CD4-positive, CD25-positive, alpha-beta regulatory T cell (primary cell): ENCODE measurements at regions not wholly inside any gene's neighbourhood (a gene's known extent, or its start where the extent isn't known, plus 50 kb on each side); places are given as distances from the start of the nearest gene placed in this dataset.
"Not testable (repeated sequence)": the region's sequence is repeated elsewhere in the genome, so short reads cannot be mapped to it uniquely, and the experiment has no call there.

Source experiments
- ATAC-seq, 2 donors: fragments of 150-1000 bp; cut with Tn5 transposase; one replicate each; pipeline ENCODE4 v1.10.0; 2021; ENCODE audit warnings: low read depth in 2 of 2, moderate number of reproducible peaks in 2 of 2, moderate library complexity in 1 of 2
- DNase-seq, 3 donors: peaks; one replicate each; pipeline versions ENCODE4 v3.0.0 to v3.0.0-alpha.2; 2012 to 2022; ENCODE audit warnings: mixed read lengths in 1 of 3
- H3K27ac ChIP-seq: one replicate; pipeline ENCODE4 v1.7.0; 2013; ENCODE audit warnings: mild to moderate bottlenecking, low read length; ENCODE audit not compliant: insufficient read depth, poor library complexity, severe bottlenecking
- H3K27me3 ChIP-seq: one replicate; pipeline ENCODE4 v1.7.0; 2013; ENCODE audit warnings: low read length; ENCODE audit not compliant: control insufficient read depth, insufficient read depth
- H3K36me3 ChIP-seq: one replicate; pipeline ENCODE4 v1.7.0; 2013; ENCODE audit warnings: mild to moderate bottlenecking, low read length, moderate library complexity; ENCODE audit not compliant: control insufficient read depth, insufficient read depth
- H3K4me1 ChIP-seq: 2 replicates; pipeline ENCODE4 v1.7.0; 2013; ENCODE audit warnings: mild to moderate bottlenecking, low read length; ENCODE audit not compliant: insufficient read depth, control insufficient read depth, poor library complexity, severe bottlenecking
- H3K4me3 ChIP-seq: one replicate; pipeline ENCODE4 v1.7.0; 2013; ENCODE audit warnings: low read depth, mild to moderate bottlenecking, low read length, moderate library complexity
- H3K9me3 ChIP-seq, 2 experiments: 1 replicate in 1 of 2; 2 replicates in 1 of 2; pipeline ENCODE4 v1.7.0; 2013; ENCODE audit warnings: low read length in 2 of 2, mild to moderate bottlenecking in 1 of 2, moderate library complexity in 1 of 2; ENCODE audit not compliant: control insufficient read depth in 2 of 2
- H3K27ac Mint-ChIP-seq, 3 donors: one replicate each; pipeline ENCODE4 v1.8.0; 2020 to 2022; ENCODE audit warnings: mild to moderate bottlenecking in 3 of 3, mixed read lengths in 3 of 3, moderate library complexity in 2 of 3
- H3K27me3 Mint-ChIP-seq: one replicate; pipeline ENCODE4 v1.8.0; 2022; ENCODE audit warnings: mild to moderate bottlenecking, mixed read lengths
- H3K36me3 Mint-ChIP-seq: one replicate; pipeline ENCODE4 v1.8.0; 2020; ENCODE audit warnings: mixed read lengths
- H3K4me1 Mint-ChIP-seq, 4 donors: one replicate each; pipeline ENCODE4 v1.8.0; 2020 to 2022; ENCODE audit warnings: mixed read lengths in 4 of 4, mild to moderate bottlenecking in 1 of 4
- H3K4me3 Mint-ChIP-seq, 4 donors: one replicate each; pipeline ENCODE4 v1.8.0; 2020 to 2022; ENCODE audit warnings: mild to moderate bottlenecking in 4 of 4, mixed read lengths in 4 of 4, moderate library complexity in 3 of 4
- H3K9me3 Mint-ChIP-seq, 7 donors: one replicate each; pipeline ENCODE4 v1.8.0; 2020 to 2022; ENCODE audit warnings: mixed read lengths in 7 of 7, mild to moderate bottlenecking in 3 of 7, moderate library complexity in 2 of 7

DNA sequence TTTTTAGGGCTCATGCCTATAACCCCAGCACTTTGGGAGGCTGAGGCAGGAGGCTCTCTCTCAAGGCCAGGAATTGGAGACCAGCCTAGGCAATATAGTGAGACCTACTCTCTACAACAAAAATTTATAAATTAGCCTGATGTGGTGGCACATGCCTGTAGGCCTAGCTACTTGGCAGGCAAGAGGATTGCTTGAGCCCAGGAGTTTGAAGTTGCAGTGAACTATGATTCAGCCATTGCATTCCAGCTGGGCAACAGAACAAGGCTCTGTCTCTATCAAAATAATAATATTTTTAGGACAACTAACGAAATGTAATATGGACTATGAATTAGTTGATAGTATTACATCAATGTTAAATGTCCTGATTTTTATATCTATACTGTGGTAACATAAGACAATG, 68.8 kb upstream of the ARID1A start:
- H3K4me3 Mint-ChIP-seq = no peak overlapping the region
- H3K27ac Mint-ChIP-seq = no peak overlapping the region
- no peaks in the 10 kb centered on the region for H3K27me3 Mint-ChIP-seq
- H3K36me3 Mint-ChIP-seq = no peaks in the 10 kb centered on the region
- H3K36me3 ChIP-seq = no peaks in the 10 kb centered on the region
- no peaks in the 10 kb centered on the region for H3K9me3 Mint-ChIP-seq
- DNase-seq (no peak), ATAC-seq (no peak)
- no peaks in the 10 kb centered on the region for H3K4me1 ChIP-seq
- no peak overlapping the region for H3K27ac ChIP-seq
- no peaks in the 10 kb centered on the region for H3K9me3 ChIP-seq
- peaks cover 0 to 8% (median under 1%) of the 10 kb centered on the region in 4 donors for H3K4me1 Mint-ChIP-seq
- H3K4me3 ChIP-seq = no peak overlapping the region
- H3K27me3 ChIP-seq = no peaks in the 10 kb centered on the region

- Histone ChIP-seq H3K36me3 (no peaks in the 10 kb centered on the region), H3K27ac (no peak overlapping the region), H3K9me3 (no peaks in the 10 kb centered on the region), H3K4me3 (no peak overlapping the region), H3K4me1 (no peaks in the 10 kb centered on the region), H3K27me3 (no peaks in the 10 kb centered on the region)
- Mint-ChIP-seq H3K27me3 (no peaks in the 10 kb centered on the region), H3K36me3 (no peaks in the 10 kb centered on the region), H3K9me3 (no peaks in the 10 kb centered on the region), H3K4me1 (peaks cover 0 to 7% (median under 1%) of the 10 kb centered on the region in 4 donors), H3K4me3 (no peak overlapping the region), H3K27ac (no peak overlapping the region)
- ATAC-seq (no peak), DNase-seq (no peak)
These were observed 67.9 kb upstream of the ARID1A start for GRCh38 chr1:26627954-26628353.

DNA sequence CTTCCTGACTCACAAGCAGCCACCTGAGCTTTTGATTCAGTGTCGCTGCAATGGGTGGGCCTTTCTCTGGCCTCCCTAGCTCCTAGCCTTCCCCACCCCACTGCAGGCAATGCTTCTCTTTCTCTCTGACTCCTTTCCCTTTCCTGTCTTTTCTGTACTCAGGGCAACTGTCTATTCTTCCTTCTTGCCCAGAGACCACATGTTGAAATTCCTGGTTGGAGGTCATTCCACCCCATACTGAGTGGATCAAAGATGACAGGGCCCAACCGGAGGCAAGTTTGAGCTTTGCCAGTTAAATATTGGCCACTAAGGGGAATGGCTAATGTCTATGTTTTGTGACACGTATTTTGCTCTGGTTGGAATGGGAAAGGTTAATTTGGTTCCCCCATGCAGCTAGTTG, 65.2 kb upstream of the ARID1A start:
- no peak overlapping the region for H3K4me3 Mint-ChIP-seq
- ATAC-seq (no peak), DNase-seq (no peak)
- peaks cover 0 to 2% (median 0%) of the 10 kb centered on the region in 4 donors for H3K4me1 Mint-ChIP-seq
- no peak overlapping the region for H3K4me3 ChIP-seq
- no peaks in the 10 kb centered on the region for H3K27me3 ChIP-seq
- no peaks in the 10 kb centered on the region for H3K36me3 Mint-ChIP-seq
- H3K36me3 ChIP-seq = no peaks in the 10 kb centered on the region
- H3K9me3 ChIP-seq = no peaks in the 10 kb centered on the region
- H3K4me1 ChIP-seq = no peaks in the 10 kb centered on the region
- no peak overlapping the region for H3K27ac ChIP-seq
- H3K27me3 Mint-ChIP-seq = peaks cover 7% of the 10 kb centered on the region
- H3K27ac Mint-ChIP-seq = peak overlapping the region in 1 of 3 donors; percentile 91
- no peaks in the 10 kb centered on the region for H3K9me3 Mint-ChIP-seq

DNA sequence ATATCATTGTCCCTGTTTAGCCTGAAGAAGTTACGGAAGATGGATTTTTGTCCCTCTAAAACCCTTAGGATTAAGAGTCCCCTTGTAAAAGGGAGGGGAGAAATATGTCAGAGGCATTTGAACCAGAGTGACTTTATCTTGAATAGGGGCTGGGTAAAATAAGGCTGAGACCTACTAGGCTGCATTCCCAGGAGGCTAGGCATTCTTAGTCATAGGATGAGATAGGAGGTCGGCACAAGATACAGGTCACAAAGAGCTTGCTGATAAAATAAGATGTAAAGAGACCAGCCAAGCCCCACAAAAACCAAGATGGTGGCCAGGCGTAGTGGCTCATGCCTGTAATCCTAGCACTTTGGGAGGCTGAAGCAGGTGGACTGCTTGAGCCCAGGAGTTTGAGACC, 60.0 kb upstream of the ARID1A start:
- not testable (repeated sequence) for H3K9me3 Mint-ChIP-seq, H3K27ac Mint-ChIP-seq, H3K27ac ChIP-seq, H3K27me3 ChIP-seq, H3K4me3 ChIP-seq, H3K9me3 ChIP-seq, H3K4me3 Mint-ChIP-seq, H3K4me1 ChIP-seq, H3K36me3 ChIP-seq, ATAC-seq, H3K4me1 Mint-ChIP-seq, H3K36me3 Mint-ChIP-seq, DNase-seq
- peaks cover 12% of the 10 kb centered on the region for H3K27me3 Mint-ChIP-seq

GRCh38 chr1:26645734-26646133, 50.1 kb upstream of the ARID1A start:
- H3K36me3 ChIP-seq = no peaks in the 10 kb centered on the region
- no peak for DNase-seq
- no peak overlapping the region for H3K27ac ChIP-seq
- H3K4me1 ChIP-seq = no peaks in the 10 kb centered on the region
- Mint-ChIP-seq H3K27me3 (peaks cover 8% of the 10 kb centered on the region), H3K27ac (no peak overlapping the region), H3K36me3 (no peaks in the 10 kb centered on the region), H3K4me3 (no peak overlapping the region), H3K4me1 (no peaks in the 10 kb centered on the region), H3K9me3 (no peaks in the 10 kb centered on the region)
- no peaks in the 10 kb centered on the region for H3K27me3 ChIP-seq
- no peak for ATAC-seq
- H3K9me3 ChIP-seq = no peaks in the 10 kb centered on the region
- H3K4me3 ChIP-seq = no peak overlapping the region
